ENCODE measurements at regions not wholly inside any gene's neighbourhood (a gene's known extent, or its start where the extent isn't known, plus 50 kb on each side); places are given as distances from the start of the nearest gene placed in this dataset.

GRCh38 chrX:97705936-97706335, 822.2 kb downstream of the RPA4 start:
- TF ChIP-seq EZH2 (IDR thresholded peaks at IDR 0.05; ENCODE audit: low read length, missing control alignments): no peak
- TF ChIP-seq, protein P1, sequence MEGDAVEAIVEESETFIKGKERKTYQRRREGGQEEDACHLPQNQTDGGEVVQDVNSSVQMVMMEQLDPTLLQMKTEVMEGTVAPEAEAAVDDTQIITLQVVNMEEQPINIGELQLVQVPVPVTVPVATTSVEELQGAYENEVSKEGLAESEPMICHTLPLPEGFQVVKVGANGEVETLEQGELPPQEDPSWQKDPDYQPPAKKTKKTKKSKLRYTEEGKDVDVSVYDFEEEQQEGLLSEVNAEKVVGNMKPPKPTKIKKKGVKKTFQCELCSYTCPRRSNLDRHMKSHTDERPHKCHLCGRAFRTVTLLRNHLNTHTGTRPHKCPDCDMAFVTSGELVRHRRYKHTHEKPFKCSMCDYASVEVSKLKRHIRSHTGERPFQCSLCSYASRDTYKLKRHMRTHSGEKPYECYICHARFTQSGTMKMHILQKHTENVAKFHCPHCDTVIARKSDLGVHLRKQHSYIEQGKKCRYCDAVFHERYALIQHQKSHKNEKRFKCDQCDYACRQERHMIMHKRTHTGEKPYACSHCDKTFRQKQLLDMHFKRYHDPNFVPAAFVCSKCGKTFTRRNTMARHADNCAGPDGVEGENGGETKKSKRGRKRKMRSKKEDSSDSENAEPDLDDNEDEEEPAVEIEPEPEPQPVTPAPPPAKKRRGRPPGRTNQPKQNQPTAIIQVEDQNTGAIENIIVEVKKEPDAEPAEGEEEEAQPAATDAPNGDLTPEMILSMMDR (conservative IDR thresholded peaks at IDR 0.05 in 1 of 2, IDR thresholded peaks at IDR 0.05 in 1 of 2; ENCODE audit: low read depth in 1 of 2, low read length in 2 of 2): no peak
- Histone ChIP-seq H3K27me3 (ENCODE audit: control insufficient read depth, insufficient read depth, low read length) (no peaks in the 10 kb centered on the region), H3K4me3 (replicated peaks in 1 of 4; ENCODE audit: control extremely low read depth in 1 of 4, insufficient read depth in 1 of 4, low read depth in 3 of 4, low read length in 4 of 4) (no peak overlapping the region), H3K9ac (ENCODE audit: insufficient read depth, low read length) (no peak overlapping the region), H3K36me3 (ENCODE audit: control insufficient read depth, insufficient read depth, low read length) (no peaks in the 10 kb centered on the region), H4K20me1 (ENCODE audit: control insufficient read depth, extremely low read depth, insufficient read depth, low read length) (no peaks in the 10 kb centered on the region), H3K4me2 (ENCODE audit: extremely low read depth, insufficient read depth, low read length) (no peak overlapping the region), H3K27ac (ENCODE audit: insufficient read depth, low read length) (no peak overlapping the region), H2AFZ (ENCODE audit: low read length) (no peak overlapping the region), H3K79me2 (ENCODE audit: control insufficient read depth, insufficient read depth, low read length) (no peaks in the 10 kb centered on the region), H3K9me3 (ENCODE audit: control insufficient read depth, insufficient read depth, low read depth, low read length) (no peaks in the 10 kb centered on the region), H3K4me1 (ENCODE audit: control insufficient read depth, extremely low read depth, insufficient read depth, low read length) (no peaks in the 10 kb centered on the region)
- no peak for DNase-seq (ENCODE audit: low read depth in 2 of 2)

GRCh38 chrX:97714072-97714471, 830.4 kb downstream of the RPA4 start:
- no peak overlapping the region for H3K4me3 ChIP-seq (replicated peaks in 1 of 4; ENCODE audit: control extremely low read depth in 1 of 4, insufficient read depth in 1 of 4, low read depth in 3 of 4, low read length in 4 of 4)
- no peak for DNase-seq (ENCODE audit: low read depth in 2 of 2)

DNA sequence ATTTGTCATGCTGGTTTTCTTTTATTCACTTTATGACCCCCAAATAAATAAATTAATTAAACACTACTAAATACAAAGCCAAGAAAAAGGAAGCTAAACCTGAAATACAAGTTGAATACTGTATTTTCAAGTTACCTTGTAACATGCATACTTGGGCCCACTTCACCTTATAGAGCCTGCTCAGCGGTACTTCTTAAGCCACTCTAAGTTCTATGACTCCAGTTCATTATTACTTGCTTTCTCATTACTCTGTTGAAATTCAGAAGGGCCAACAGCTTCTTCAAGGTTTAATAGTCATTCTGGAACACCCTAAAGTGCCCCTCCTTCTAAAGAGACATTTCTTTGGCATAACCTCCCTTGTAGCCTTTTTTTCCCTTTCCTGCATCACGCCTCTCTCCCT, 844.5 kb downstream of the RPA4 start:
- H3K9ac ChIP-seq (ENCODE audit: insufficient read depth, low read length): no peak overlapping the region
- H3K4me3 ChIP-seq (replicated peaks in 1 of 4; ENCODE audit: control extremely low read depth in 1 of 4, insufficient read depth in 1 of 4, low read depth in 3 of 4, low read length in 4 of 4): no peak overlapping the region
- no peak for TF ChIP-seq EZH2 (IDR thresholded peaks at IDR 0.05; ENCODE audit: low read length, missing control alignments)
- TF ChIP-seq, protein P1 (conservative IDR thresholded peaks at IDR 0.05 in 1 of 2, IDR thresholded peaks at IDR 0.05 in 1 of 2; ENCODE audit: low read depth in 1 of 2, low read length in 2 of 2): no peak
- H3K36me3 ChIP-seq (ENCODE audit: control insufficient read depth, insufficient read depth, low read length): no peaks in the 10 kb centered on the region
- H3K27me3 ChIP-seq (ENCODE audit: control insufficient read depth, insufficient read depth, low read length): no peaks in the 10 kb centered on the region
- no peak overlapping the region for H3K4me2 ChIP-seq (ENCODE audit: extremely low read depth, insufficient read depth, low read length)
- H3K79me2 ChIP-seq (ENCODE audit: control insufficient read depth, insufficient read depth, low read length): no peaks in the 10 kb centered on the region
- no peaks in the 10 kb centered on the region for H4K20me1 ChIP-seq (ENCODE audit: control insufficient read depth, extremely low read depth, insufficient read depth, low read length)
- DNase-seq (ENCODE audit: low read depth in 2 of 2): no peak
- H3K27ac ChIP-seq (ENCODE audit: insufficient read depth, low read length): no peak overlapping the region
- H3K4me1 ChIP-seq (ENCODE audit: control insufficient read depth, extremely low read depth, insufficient read depth, low read length): no peaks in the 10 kb centered on the region
- H2AFZ ChIP-seq (ENCODE audit: low read length): no peak overlapping the region
- no peaks in the 10 kb centered on the region for H3K9me3 ChIP-seq (ENCODE audit: control insufficient read depth, insufficient read depth, low read depth, low read length)

More at GRCh38 chrX:97714072-97714471, 830.4 kb downstream of the RPA4 start:
- no peak overlapping the region for H3K9ac ChIP-seq (ENCODE audit: insufficient read depth, low read length)
- H3K27me3 ChIP-seq (ENCODE audit: control insufficient read depth, insufficient read depth, low read length): no peaks in the 10 kb centered on the region
- no peak overlapping the region for H2AFZ ChIP-seq (ENCODE audit: low read length)
- no peaks in the 10 kb centered on the region for H4K20me1 ChIP-seq (ENCODE audit: control insufficient read depth, extremely low read depth, insufficient read depth, low read length)
- no peaks in the 10 kb centered on the region for H3K36me3 ChIP-seq (ENCODE audit: control insufficient read depth, insufficient read depth, low read length)
- H3K79me2 ChIP-seq (ENCODE audit: control insufficient read depth, insufficient read depth, low read length): no peaks in the 10 kb centered on the region
- no peaks in the 10 kb centered on the region for H3K9me3 ChIP-seq (ENCODE audit: control insufficient read depth, insufficient read depth, low read depth, low read length)
- no peaks in the 10 kb centered on the region for H3K4me1 ChIP-seq (ENCODE audit: control insufficient read depth, extremely low read depth, insufficient read depth, low read length)
- H3K4me2 ChIP-seq (ENCODE audit: extremely low read depth, insufficient read depth, low read length): no peak overlapping the region
- no peak for TF ChIP-seq EZH2 (IDR thresholded peaks at IDR 0.05; ENCODE audit: low read length, missing control alignments)
- TF ChIP-seq, protein P1 (conservative IDR thresholded peaks at IDR 0.05 in 1 of 2, IDR thresholded peaks at IDR 0.05 in 1 of 2; ENCODE audit: low read depth in 1 of 2, low read length in 2 of 2): no peak
- H3K27ac ChIP-seq (ENCODE audit: insufficient read depth, low read length): no peak overlapping the region
